Kidney (tissue), 13 donors: ENCODE measurements at regions not wholly inside any gene's neighbourhood (a gene's known extent, or its start where the extent isn't known, plus 50 kb on each side); places are given as distances from the start of the nearest gene placed in this dataset.

Experiments used
- DNase-seq, 5 donors: peaks; one replicate each; pipeline ENCODE4 v3.0.0-alpha.2; 2013 to 2020
- FAIRE-seq: peaks from 2 replicates; lab custom pipeline; 2012; peaks lifted over from hg19 to GRCh38; lab: Jason Lieb, UNC
- H3K27ac ChIP-seq, 2 donors: one replicate each; pipeline ENCODE4 v1.7.0; 2013; ENCODE audit warnings: low read depth in 2 of 2, low read length in 2 of 2, inconsistent platforms in 1 of 2
- H3K27me3 ChIP-seq: one replicate; pipeline ENCODE4 v1.7.1; 2013; ENCODE audit warnings: low read length, inconsistent platforms; ENCODE audit not compliant: control insufficient read depth, insufficient read depth
- H3K36me3 ChIP-seq, 3 donors: one replicate each; pipeline versions ENCODE4 v1.7.0 to v1.7.1; 2013; ENCODE audit warnings: low read length in 3 of 3, control low read depth in 1 of 3, inconsistent platforms in 1 of 3; ENCODE audit not compliant: insufficient read depth in 3 of 3, control insufficient read depth in 2 of 3
- H3K4me1 ChIP-seq, 3 donors: one replicate each; pipeline versions ENCODE4 v1.7.0 to v1.7.1; 2013; ENCODE audit warnings: low read length in 3 of 3, inconsistent platforms in 1 of 3, low read depth in 1 of 3; ENCODE audit not compliant: control insufficient read depth in 2 of 3, insufficient read depth in 2 of 3
- H3K4me3 ChIP-seq, 3 donors: one replicate each; pipeline versions ENCODE4 v1.7.0 to v1.8.1; 2013; ENCODE audit warnings: low read length in 3 of 3, control low read depth in 1 of 3, inconsistent platforms in 1 of 3
- H3K9ac ChIP-seq, 3 donors: one replicate each; pipeline versions ENCODE4 v1.7.0 to v1.7.1; 2013; ENCODE audit warnings: low read length in 3 of 3, control low read depth in 1 of 3, inconsistent platforms in 1 of 3
- H3K9me3 ChIP-seq, 3 donors: one replicate each; pipeline versions ENCODE4 v1.7.0 to v1.7.1; 2013; ENCODE audit warnings: low read length in 3 of 3, control low read depth in 1 of 3, inconsistent platforms in 1 of 3; ENCODE audit not compliant: control insufficient read depth in 2 of 3, insufficient read depth in 1 of 3
- CTCF ChIP-seq: IDR thresholded peaks from 3 replicates; pipeline ENCODE4 v1.5.1; 2012; ENCODE audit warnings: mild to moderate bottlenecking, moderate library complexity, borderline replicate concordance; ENCODE audit not compliant: insufficient read depth; ENCODE audit errors: extremely low read depth
- intact Hi-C: fragments of 100-400 bp; cut with DNase I; formaldehyde crosslinking; loops from one replicate; pipeline ENCODE4 v1.11.1; 2022
- donor health status: control.
- donor health status: control.
- donor health status: control.
- donor health status: control.
- donor health status: control.
- donor health status: DM: yes; HTN: yes; CAD: no.
- donor health status: Normal renal cell carcinoma (clear cell type).

GRCh38 chr2:64817453-64817852 is 163.7 kb upstream of the SERTAD2 start:
- DNase-seq (no peak), FAIRE-seq (no peak)
- TF ChIP-seq CTCF = no peak
- no peaks in the 10 kb centered on the region for H3K4me1 ChIP-seq
- no peak overlapping the region for H3K9ac ChIP-seq
- H3K4me3 ChIP-seq = no peak overlapping the region
- intact Hi-C loops = no loop called here
- no peak overlapping the region for H3K27ac ChIP-seq
- H3K9me3 ChIP-seq = no peaks in the 10 kb centered on the region
- H3K27me3 ChIP-seq = no peaks in the 10 kb centered on the region
- no peaks in the 10 kb centered on the region for H3K36me3 ChIP-seq

GRCh38 chr2:64818664-64819060 is 164.9 kb upstream of the SERTAD2 start:
- no peaks in the 10 kb centered on the region for H3K9me3 ChIP-seq
- intact Hi-C loops = no loop called here
- H3K4me1 ChIP-seq = no peaks in the 10 kb centered on the region
- H3K36me3 ChIP-seq = no peaks in the 10 kb centered on the region
- H3K9ac ChIP-seq = no peak overlapping the region
- FAIRE-seq (no peak), DNase-seq (no peak)
- no peaks in the 10 kb centered on the region for H3K27me3 ChIP-seq
- no peak for TF ChIP-seq CTCF
- no peak overlapping the region for H3K27ac ChIP-seq
- H3K4me3 ChIP-seq = no peak overlapping the region

GRCh38 chr2:64819361-64819760 is 165.6 kb upstream of the SERTAD2 start:
- H3K27me3 ChIP-seq = no peaks in the 10 kb centered on the region
- no peak for TF ChIP-seq CTCF
- no peaks in the 10 kb centered on the region for H3K4me1 ChIP-seq
- DNase-seq (no peak), FAIRE-seq (no peak)
- no peaks in the 10 kb centered on the region for H3K36me3 ChIP-seq
- H3K9ac ChIP-seq = no peak overlapping the region
- intact Hi-C loops = no loop called here
- H3K4me3 ChIP-seq = no peak overlapping the region
- H3K27ac ChIP-seq = no peak overlapping the region
- no peaks in the 10 kb centered on the region for H3K9me3 ChIP-seq
